H9 (cell line): ENCODE measurements at regions not wholly inside any gene's neighbourhood (a gene's known extent, or its start where the extent isn't known, plus 50 kb on each side); places are given as distances from the start of the nearest gene placed in this dataset.

ENCODE experiments used
- DNase-seq: peaks from one replicate; pipeline ENCODE4 v3.0.0-alpha.2; 2017
- H2AFZ ChIP-seq: one replicate; pipeline ENCODE4 v1.6.1; 2013; ENCODE audit warnings: mild to moderate bottlenecking, low read length, control low read depth, moderate library complexity
- H2AK5ac ChIP-seq: 2 replicates; pipeline ENCODE4 v1.6.1; 2013; ENCODE audit warnings: low read length, control low read depth, mixed read lengths; ENCODE audit not compliant: insufficient read length
- H2BK120ac ChIP-seq: one replicate; pipeline ENCODE4 v1.6.1; 2013; ENCODE audit warnings: low read depth, mild to moderate bottlenecking, low read length, control low read depth, inconsistent platforms; ENCODE audit not compliant: poor library complexity, severe bottlenecking
- H2BK12ac ChIP-seq: 2 replicates; pipeline ENCODE4 v1.6.1; 2013; ENCODE audit warnings: low read length, control low read depth, mixed read lengths, low read depth; ENCODE audit not compliant: insufficient read length
- H2BK15ac ChIP-seq: 2 replicates; pipeline ENCODE4 v1.6.1; 2013; ENCODE audit warnings: low read depth, low read length, control low read depth
- H2BK20ac ChIP-seq: one replicate; pipeline ENCODE4 v1.6.1; 2013; ENCODE audit warnings: low read depth, mild to moderate bottlenecking, low read length, control low read depth, inconsistent platforms; ENCODE audit not compliant: poor library complexity, severe bottlenecking
- H2BK5ac ChIP-seq: 2 replicates; pipeline ENCODE4 v1.6.1; 2013; ENCODE audit warnings: low read length, control low read depth, mixed read lengths; ENCODE audit not compliant: insufficient read length
- H3K14ac ChIP-seq: 2 replicates; pipeline ENCODE4 v1.6.1; 2013; ENCODE audit warnings: low read length, control low read depth; ENCODE audit not compliant: insufficient read depth
- H3K18ac ChIP-seq: 2 replicates; pipeline ENCODE4 v1.6.1; 2013; ENCODE audit warnings: low read depth, mild to moderate bottlenecking, mixed read lengths, low read length, control low read depth; ENCODE audit not compliant: insufficient read length
- H3K23ac ChIP-seq: 2 replicates; pipeline ENCODE4 v1.6.1; 2013; ENCODE audit warnings: low read length, control low read depth, mixed read lengths, low read depth; ENCODE audit not compliant: insufficient read length
- H3K23me2 ChIP-seq: 2 replicates; pipeline ENCODE4 v1.6.1; 2013; ENCODE audit warnings: low read depth, mild to moderate bottlenecking, mixed read lengths, low read length, control low read depth; ENCODE audit not compliant: insufficient read length, poor library complexity, severe bottlenecking
- H3K27ac ChIP-seq: 2 replicates; pipeline ENCODE4 v1.5.1; 2013; ENCODE audit warnings: low read length, control low read depth, mixed read lengths, low read depth; ENCODE audit not compliant: insufficient read length
- H3K27me3 ChIP-seq: 2 replicates; pipeline ENCODE4 v1.6.1; 2013; ENCODE audit warnings: low read length, control low read depth, inconsistent platforms; ENCODE audit not compliant: insufficient read depth
- H3K4ac ChIP-seq: 2 replicates; pipeline ENCODE4 v1.6.1; 2013; ENCODE audit warnings: low read depth, mild to moderate bottlenecking, control low read depth, inconsistent platforms, low read length, moderate library complexity
- H3K4me1 ChIP-seq: 2 replicates; pipeline ENCODE4 v1.6.1; 2013; ENCODE audit warnings: low read length, control low read depth, inconsistent platforms; ENCODE audit not compliant: insufficient read depth
- H3K4me2 ChIP-seq: 2 replicates; pipeline ENCODE4 v1.6.1; 2013; ENCODE audit warnings: low read length, control low read depth, mixed read lengths; ENCODE audit not compliant: insufficient read length, insufficient read depth
- H3K56ac ChIP-seq: 2 replicates; pipeline ENCODE4 v1.6.1; 2013; ENCODE audit warnings: low read depth, mild to moderate bottlenecking, mixed read lengths, low read length, control low read depth; ENCODE audit not compliant: insufficient read length
- H3K79me1 ChIP-seq: 2 replicates; pipeline ENCODE4 v1.6.1; 2013; ENCODE audit warnings: low read depth, mild to moderate bottlenecking, moderate library complexity, low read length, control low read depth, inconsistent platforms; ENCODE audit not compliant: insufficient read depth, poor library complexity, severe bottlenecking
- H3K79me2 ChIP-seq: 2 replicates; pipeline ENCODE4 v1.6.1; 2013; ENCODE audit warnings: low read length, control low read depth, inconsistent platforms; ENCODE audit not compliant: insufficient read depth
- H3K9ac ChIP-seq: 2 replicates; pipeline ENCODE4 v1.6.1; 2013; ENCODE audit warnings: low read length, control low read depth, mixed read lengths; ENCODE audit not compliant: insufficient read length; ENCODE audit errors: extremely low read depth
- H3K9me3 ChIP-seq: one replicate; pipeline ENCODE4 v1.6.1; 2013; ENCODE audit warnings: low read depth, low read length, inconsistent platforms; ENCODE audit not compliant: control insufficient read depth
- H3T11ph ChIP-seq: one replicate; pipeline ENCODE4 v1.6.1; 2013; ENCODE audit warnings: mild to moderate bottlenecking, low read length, control low read depth, inconsistent platforms
- H4K20me1 ChIP-seq: one replicate; pipeline ENCODE4 v1.6.1; 2013; ENCODE audit not compliant: control insufficient read depth, insufficient read length, insufficient read depth
- H4K5ac ChIP-seq: 2 replicates; pipeline ENCODE4 v1.6.1; 2013; ENCODE audit warnings: low read depth, mild to moderate bottlenecking, mixed read lengths, low read length, control low read depth; ENCODE audit not compliant: insufficient read length
- H4K8ac ChIP-seq: replicated peaks from 2 replicates; pipeline ENCODE4 v1.6.1; 2013; ENCODE audit warnings: low read length, control low read depth, mixed read lengths, low read depth; ENCODE audit not compliant: insufficient read length
- H4K91ac ChIP-seq: 2 replicates; pipeline ENCODE4 v1.6.1; 2013; ENCODE audit warnings: low read depth, mild to moderate bottlenecking, moderate library complexity, mixed read lengths, low read length, control low read depth; ENCODE audit not compliant: insufficient read length
- H3K27ac Mint-ChIP-seq, 3 experiments: 2 replicates in 2 of 3; 3 replicates in 1 of 3; pipeline ENCODE4 v1.8.0; 2020 to 2021; ENCODE audit warnings: mixed read lengths in 3 of 3, mild to moderate bottlenecking in 1 of 3, moderate library complexity in 1 of 3
- H3K27me3 Mint-ChIP-seq: 2 replicates; pipeline ENCODE4 v1.8.0; 2021; ENCODE audit warnings: low read depth, mild to moderate bottlenecking, moderate library complexity, mixed read lengths
- H3K36me3 Mint-ChIP-seq, 3 experiments: 2 replicates in 2 of 3; 3 replicates in 1 of 3; pipeline ENCODE4 v1.8.0; 2020 to 2021; ENCODE audit warnings: low read depth in 3 of 3, mixed read lengths in 3 of 3; ENCODE audit not compliant: insufficient read depth in 1 of 3
- H3K4me1 Mint-ChIP-seq, 2 experiments: 2 replicates each; pipeline ENCODE4 v1.8.0; 2020; ENCODE audit warnings: mixed read lengths in 2 of 2
- H3K4me3 Mint-ChIP-seq, 2 experiments: 2 replicates in 1 of 2; 3 replicates in 1 of 2; pipeline ENCODE4 v1.8.0; 2020 to 2021; ENCODE audit warnings: mild to moderate bottlenecking in 2 of 2, mixed read lengths in 2 of 2, moderate library complexity in 1 of 2
- H3K9me3 Mint-ChIP-seq, 2 experiments: 2 replicates in 1 of 2; 3 replicates in 1 of 2; pipeline ENCODE4 v1.8.0; 2020; ENCODE audit warnings: mild to moderate bottlenecking in 2 of 2, mixed read lengths in 2 of 2, moderate library complexity in 1 of 2
- WGBS: extraction: QIAGEN DNeasy Blood & Tissue Kit; methylation state at CpG from one replicate; pipeline ENCODE4 v1.1.7; 2013; ENCODE audit warnings: missing lambda C conversion rate, low lambda C conversion rate, mixed read lengths; ENCODE audit not compliant: insufficient read length; ENCODE audit errors: extremely low coverage; 5-methylcytosine and 5-hydroxymethylcytosine counted together
- TF ChIP-seq, protein P1 (sequence below): fragments of 200-600 bp; sonication (generic); conservative IDR thresholded peaks from 3 replicates; pipeline ENCODE4 v1.8.0; 2021; ENCODE audit warnings: antibody characterized with exemption, mild to moderate bottlenecking

DNA sequence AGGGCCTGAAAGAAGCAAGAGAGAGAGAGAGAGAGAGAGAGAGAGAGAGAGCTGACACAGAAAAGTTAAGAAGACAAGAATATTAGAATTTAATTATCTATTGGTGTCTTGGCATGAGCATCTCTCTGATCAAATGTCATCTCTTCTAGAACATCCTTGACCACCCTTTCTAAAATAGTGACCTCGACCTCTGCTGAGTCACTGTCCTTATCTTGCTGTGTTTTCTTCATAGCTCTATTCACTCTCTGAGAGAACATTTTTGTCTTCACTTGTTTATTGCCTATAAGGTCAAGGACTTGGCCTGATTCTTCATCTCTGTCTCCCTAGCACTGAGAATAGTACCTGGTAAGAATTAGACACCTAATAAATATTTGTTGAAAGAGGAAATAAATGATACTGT lies 383.8 kb upstream of the RPS23 start:
- H3K4me1 Mint-ChIP-seq = peaks cover 0 to 13% of the 10 kb centered on the region in 2 experiments; a peak in 3 of 4 replicates
- no peak overlapping the region for H3K18ac ChIP-seq
- H2BK15ac ChIP-seq = no peak overlapping the region
- H3K9me3 Mint-ChIP-seq = no peaks in the 10 kb centered on the region
- no peak overlapping the region for H3T11ph ChIP-seq
- no peaks in the 10 kb centered on the region; the same call in 1 of the 2 replicates for H3K4me1 ChIP-seq
- H3K36me3 Mint-ChIP-seq = no peaks in the 10 kb centered on the region
- H3K14ac ChIP-seq = no peak overlapping the region
- no peak overlapping the region for H2AK5ac ChIP-seq
- H3K27me3 Mint-ChIP-seq = no peaks in the 10 kb centered on the region
- no peak overlapping the region for H4K5ac ChIP-seq
- WGBS = no CpG with 5 or more reads among the region's 1 CpG
- no peak overlapping the region for H3K4ac ChIP-seq
- no peak overlapping the region for H3K9ac ChIP-seq
- H3K4me2 ChIP-seq = no peak overlapping the region
- no peak overlapping the region for H2BK5ac ChIP-seq
- no peak for DNase-seq
- H2AFZ ChIP-seq = no peak overlapping the region
- H2BK12ac ChIP-seq = no peak overlapping the region
- H3K27me3 ChIP-seq = no peaks in the 10 kb centered on the region
- H3K9me3 ChIP-seq = no peaks in the 10 kb centered on the region
- H3K79me2 ChIP-seq = no peaks in the 10 kb centered on the region
- H3K79me1 ChIP-seq = no peaks in the 10 kb centered on the region
- no peak overlapping the region for H3K27ac ChIP-seq
- H4K8ac ChIP-seq = no peak overlapping the region
- no peaks in the 10 kb centered on the region for H3K23me2 ChIP-seq
- H3K27ac Mint-ChIP-seq = no peak overlapping the region
- H2BK120ac ChIP-seq = no peak overlapping the region
- TF ChIP-seq, protein P1, sequence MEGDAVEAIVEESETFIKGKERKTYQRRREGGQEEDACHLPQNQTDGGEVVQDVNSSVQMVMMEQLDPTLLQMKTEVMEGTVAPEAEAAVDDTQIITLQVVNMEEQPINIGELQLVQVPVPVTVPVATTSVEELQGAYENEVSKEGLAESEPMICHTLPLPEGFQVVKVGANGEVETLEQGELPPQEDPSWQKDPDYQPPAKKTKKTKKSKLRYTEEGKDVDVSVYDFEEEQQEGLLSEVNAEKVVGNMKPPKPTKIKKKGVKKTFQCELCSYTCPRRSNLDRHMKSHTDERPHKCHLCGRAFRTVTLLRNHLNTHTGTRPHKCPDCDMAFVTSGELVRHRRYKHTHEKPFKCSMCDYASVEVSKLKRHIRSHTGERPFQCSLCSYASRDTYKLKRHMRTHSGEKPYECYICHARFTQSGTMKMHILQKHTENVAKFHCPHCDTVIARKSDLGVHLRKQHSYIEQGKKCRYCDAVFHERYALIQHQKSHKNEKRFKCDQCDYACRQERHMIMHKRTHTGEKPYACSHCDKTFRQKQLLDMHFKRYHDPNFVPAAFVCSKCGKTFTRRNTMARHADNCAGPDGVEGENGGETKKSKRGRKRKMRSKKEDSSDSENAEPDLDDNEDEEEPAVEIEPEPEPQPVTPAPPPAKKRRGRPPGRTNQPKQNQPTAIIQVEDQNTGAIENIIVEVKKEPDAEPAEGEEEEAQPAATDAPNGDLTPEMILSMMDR = no peak
- H4K91ac ChIP-seq = no peak overlapping the region
- H3K4me3 Mint-ChIP-seq = no peak overlapping the region
- H3K23ac ChIP-seq = no peak overlapping the region
- no peak overlapping the region for H2BK20ac ChIP-seq
- no peaks in the 10 kb centered on the region for H4K20me1 ChIP-seq
- no peak overlapping the region for H3K56ac ChIP-seq
